NCI-H2171 (cell line): ENCODE measurements at regions not wholly inside any gene's neighbourhood (a gene's known extent, or its start where the extent isn't known, plus 50 kb on each side); places are given as distances from the start of the nearest gene placed in this dataset.
A peak's percentile ranks its signal among the peaks of the same experiment; 100 is the strongest.
"Not testable (repeated sequence)": the region's sequence is repeated elsewhere in the genome, so short reads cannot be mapped to it uniquely, and the experiment has no call there.

ENCODE experiments used
- DNase-seq: peaks from one replicate; lab custom pipeline; 2025; lab: John Stamatoyannopoulos, UW

GRCh38 chr1:14350197-14350596 is 248.3 kb upstream of the KAZN start:
- DNase-seq = no peak

GRCh38 chr1:14352897-14353296 is 245.6 kb upstream of the KAZN start:
- no peak for DNase-seq

- DNase-seq = not testable (repeated sequence)
Observed at GRCh38 chr1:14361005-14361404, 237.5 kb upstream of the KAZN start.

GRCh38 chr1:14362331-14362730 is 236.2 kb upstream of the KAZN start:
- no peak for DNase-seq

GRCh38 chr1:14363036-14363590 is 235.4 kb upstream of the KAZN start:
- no peak for DNase-seq

GRCh38 chr1:14363707-14364413 is 234.6 kb upstream of the KAZN start:
- DNase-seq = no peak

GRCh38 chr1:14365301-14365988 is 233.0 kb upstream of the KAZN start:
- DNase-seq = no peak

- DNase-seq = peak; percentile 18
Observed at GRCh38 chr1:14366091-14367018, 232.1 kb upstream of the KAZN start.

- DNase-seq = no peak
Observed at GRCh38 chr1:14367451-14367850, 231.0 kb upstream of the KAZN start.

GRCh38 chr1:14369526-14370213 is 228.8 kb upstream of the KAZN start:
- DNase-seq = no peak

GRCh38 chr1:14371771-14372497 is 226.6 kb upstream of the KAZN start:
- DNase-seq = no peak

GRCh38 chr1:14372526-14372925 is 226.0 kb upstream of the KAZN start:
- no peak for DNase-seq

GRCh38 chr1:14373081-14373758 is 225.3 kb upstream of the KAZN start:
- no peak for DNase-seq

GRCh38 chr1:14375226-14375625 is 223.3 kb upstream of the KAZN start:
- DNase-seq = no peak

- DNase-seq = no peak
Observed at GRCh38 chr1:14377386-14377785, 221.1 kb upstream of the KAZN start.

- no peak for DNase-seq
Observed at GRCh38 chr1:14380408-14380807, 218.1 kb upstream of the KAZN start.

GRCh38 chr1:14390816-14391215 is 207.7 kb upstream of the KAZN start:
- peak; percentile 6 for DNase-seq

GRCh38 chr1:14392161-14392858 is 206.2 kb upstream of the KAZN start:
- no peak for DNase-seq

GRCh38 chr1:14392859-14393365 is 205.6 kb upstream of the KAZN start:
- DNase-seq = no peak

- no peak for DNase-seq
Observed at GRCh38 chr1:14396100-14396499, 202.4 kb upstream of the KAZN start.
